HepG2 (cell line): ENCODE measurements at regions not wholly inside any gene's neighbourhood (a gene's known extent, or its start where the extent isn't known, plus 50 kb on each side); places are given as distances from the start of the nearest gene placed in this dataset.
A peak's percentile ranks its signal among the peaks of the same experiment; 100 is the strongest.

Experiments
- CAMTA2 ChIP-seq: sonication (generic); formaldehyde crosslinking; IDR thresholded peaks from 2 replicates; pipeline ENCODE4 v1.4.0; 2020; ENCODE audit warnings: mild to moderate bottlenecking, missing genetic modification reagents, borderline replicate concordance
- CCAR2 ChIP-seq: fragments of 200-400 bp; formaldehyde crosslinking; optimal IDR thresholded peaks from 2 replicates; pipeline ENCODE3; 2018; ENCODE audit warnings: low read depth, mild to moderate bottlenecking, low read length, moderate library complexity
- CREB1 ChIP-seq, 2 experiments: fragments of 450-650 bp in 1 of 2; IDR thresholded peaks; 2 replicates each; pipeline ENCODE4 v1.6.1; 2016 to 2017; ENCODE audit warnings: control low read depth in 1 of 2, mild to moderate bottlenecking in 1 of 2, missing compliant biosample characterization in 1 of 2, missing genetic modification characterization in 1 of 2
- DPF2 ChIP-seq: sonication (generic); formaldehyde crosslinking; IDR thresholded peaks from 2 replicates; pipeline ENCODE4 v1.4.0; 2020; ENCODE audit warnings: mild to moderate bottlenecking, low read depth, missing genetic modification reagents, borderline replicate concordance
- EED ChIP-seq: sonication (generic); formaldehyde crosslinking; IDR thresholded peaks from 2 replicates; pipeline ENCODE4 v1.5.0; 2020; ENCODE audit warnings: mild to moderate bottlenecking, missing genetic modification reagents
- ELF1 ChIP-seq: sonication (generic); formaldehyde crosslinking; IDR thresholded peaks from 2 replicates; pipeline ENCODE4 v1.4.0; 2020; ENCODE audit warnings: missing genetic modification reagents
- FOXK2 ChIP-seq: fragments of 450-650 bp; IDR thresholded peaks from 2 replicates; pipeline ENCODE4 v1.6.1; 2016
- HNF1B ChIP-seq: sonication (generic); formaldehyde crosslinking; IDR thresholded peaks from 2 replicates; pipeline ENCODE4 v1.5.1; 2020; ENCODE audit warnings: mild to moderate bottlenecking, moderate library complexity, missing genetic modification reagents
- KLF11 ChIP-seq: IDR thresholded peaks from 2 replicates; pipeline ENCODE4 v1.6.1; 2016; ENCODE audit warnings: missing compliant biosample characterization
- MYNN ChIP-seq: sonication (generic); formaldehyde crosslinking; IDR thresholded peaks from 2 replicates; pipeline ENCODE4 v1.4.0; 2020; ENCODE audit warnings: mild to moderate bottlenecking, low read depth, missing genetic modification reagents
- PAWR ChIP-seq: sonication (generic); formaldehyde crosslinking; IDR thresholded peaks from 2 replicates; pipeline ENCODE4 v1.4.0; 2020; ENCODE audit warnings: missing genetic modification reagents, mild to moderate bottlenecking, borderline replicate concordance
- PLSCR1 ChIP-seq: sonication (generic); formaldehyde crosslinking; IDR thresholded peaks from 2 replicates; pipeline ENCODE4 v1.5.0; 2020; ENCODE audit warnings: missing genetic modification reagents, mild to moderate bottlenecking, borderline replicate concordance
- XRCC5 ChIP-seq: fragments of 200-400 bp; formaldehyde crosslinking; optimal IDR thresholded peaks from 2 replicates; pipeline ENCODE3; 2017; ENCODE audit warnings: mild to moderate bottlenecking, low read length
- YEATS2 ChIP-seq: sonication (generic); formaldehyde crosslinking; IDR thresholded peaks from 2 replicates; pipeline ENCODE4 v1.4.0; 2020; ENCODE audit warnings: missing genetic modification reagents, borderline replicate concordance
- ZNF3 ChIP-seq: IDR thresholded peaks from 2 replicates; pipeline ENCODE4 v1.7.0; 2017; ENCODE audit warnings: inconsistent platforms
- ZNF510 ChIP-seq: sonication (generic); formaldehyde crosslinking; IDR thresholded peaks from 2 replicates; pipeline ENCODE4 v1.4.0; 2020; ENCODE audit warnings: low read depth, mild to moderate bottlenecking, missing genetic modification reagents
- ZNF598 ChIP-seq: sonication (generic); formaldehyde crosslinking; IDR thresholded peaks from 2 replicates; pipeline ENCODE4 v1.5.1; 2020; ENCODE audit warnings: mild to moderate bottlenecking, missing genetic modification reagents, borderline replicate concordance
- ZNF607 ChIP-seq: sonication (generic); formaldehyde crosslinking; IDR thresholded peaks from 2 replicates; pipeline ENCODE4 v1.5.1; 2020; ENCODE audit warnings: missing genetic modification reagents, mild to moderate bottlenecking, borderline replicate concordance
- ZNF691 ChIP-seq: sonication (generic); formaldehyde crosslinking; IDR thresholded peaks from 2 replicates; pipeline ENCODE4 v1.4.0; 2020; ENCODE audit warnings: missing genetic modification reagents, low read depth, mild to moderate bottlenecking, borderline replicate concordance
- ZSCAN31 ChIP-seq: sonication (generic); formaldehyde crosslinking; IDR thresholded peaks from 2 replicates; pipeline ENCODE4 v1.5.0; 2020; ENCODE audit warnings: low read depth, mild to moderate bottlenecking, missing genetic modification reagents
- TF ChIP-seq, protein P1 (sequence below): sonication (generic); formaldehyde crosslinking; IDR thresholded peaks from 2 replicates; pipeline ENCODE4 v1.5.0; 2020; ENCODE audit warnings: missing genetic modification reagents, mild to moderate bottlenecking, borderline replicate concordance
- TF ChIP-seq, protein P2 (sequence below): sonication (generic); formaldehyde crosslinking; IDR thresholded peaks from 2 replicates; pipeline ENCODE4 v1.5.1; 2020; ENCODE audit warnings: mild to moderate bottlenecking, missing genetic modification reagents
- TF ChIP-seq, protein P3 (sequence below): fragments of 450-650 bp; IDR thresholded peaks from 2 replicates; pipeline ENCODE4 v1.6.1; 2016

GRCh38 chrX:109830704-109831206 is 97.7 kb upstream of the ACSL4 start (continued):
- TF ChIP-seq ZSCAN31 (CRISPR knock-in tag) = no peak
- no peak for TF ChIP-seq CREB1 (IDR thresholded peaks at IDR 0.05)
- TF ChIP-seq CREB1 (CRISPR knock-in tag; IDR thresholded peaks at IDR 0.05) = peak; percentile 51; the same call in 1 of the 2 replicates
- no peak for TF ChIP-seq XRCC5
- no peak for TF ChIP-seq EED (CRISPR knock-in tag)
- no peak for TF ChIP-seq KLF11 (CRISPR knock-in tag)
- no peak for TF ChIP-seq HNF1B (CRISPR knock-in tag)
- no peak for TF ChIP-seq YEATS2 (CRISPR knock-in tag)
- TF ChIP-seq, protein P1, sequence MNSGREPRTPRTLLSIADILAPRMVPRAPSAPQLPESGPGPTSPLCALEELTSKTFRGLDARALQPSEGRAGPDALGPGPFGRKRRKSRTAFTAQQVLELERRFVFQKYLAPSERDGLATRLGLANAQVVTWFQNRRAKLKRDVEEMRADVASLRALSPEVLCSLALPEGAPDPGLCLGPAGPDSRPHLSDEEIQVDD (CRISPR knock-in tag) = no peak
- TF ChIP-seq CCAR2 = no peak
- no peak for TF ChIP-seq MYNN
- TF ChIP-seq ELF1 (CRISPR knock-in tag) = no peak
- peak; percentile 71; the same call in 1 of the 2 replicates for TF ChIP-seq FOXK2
- TF ChIP-seq PLSCR1 (CRISPR knock-in tag) = no peak
- TF ChIP-seq DPF2 (CRISPR knock-in tag) = no peak
- TF ChIP-seq ZNF510 (CRISPR knock-in tag) = no peak
- TF ChIP-seq PAWR (CRISPR knock-in tag) = no peak
- TF ChIP-seq ZNF3 = no peak
- TF ChIP-seq, protein P2, sequence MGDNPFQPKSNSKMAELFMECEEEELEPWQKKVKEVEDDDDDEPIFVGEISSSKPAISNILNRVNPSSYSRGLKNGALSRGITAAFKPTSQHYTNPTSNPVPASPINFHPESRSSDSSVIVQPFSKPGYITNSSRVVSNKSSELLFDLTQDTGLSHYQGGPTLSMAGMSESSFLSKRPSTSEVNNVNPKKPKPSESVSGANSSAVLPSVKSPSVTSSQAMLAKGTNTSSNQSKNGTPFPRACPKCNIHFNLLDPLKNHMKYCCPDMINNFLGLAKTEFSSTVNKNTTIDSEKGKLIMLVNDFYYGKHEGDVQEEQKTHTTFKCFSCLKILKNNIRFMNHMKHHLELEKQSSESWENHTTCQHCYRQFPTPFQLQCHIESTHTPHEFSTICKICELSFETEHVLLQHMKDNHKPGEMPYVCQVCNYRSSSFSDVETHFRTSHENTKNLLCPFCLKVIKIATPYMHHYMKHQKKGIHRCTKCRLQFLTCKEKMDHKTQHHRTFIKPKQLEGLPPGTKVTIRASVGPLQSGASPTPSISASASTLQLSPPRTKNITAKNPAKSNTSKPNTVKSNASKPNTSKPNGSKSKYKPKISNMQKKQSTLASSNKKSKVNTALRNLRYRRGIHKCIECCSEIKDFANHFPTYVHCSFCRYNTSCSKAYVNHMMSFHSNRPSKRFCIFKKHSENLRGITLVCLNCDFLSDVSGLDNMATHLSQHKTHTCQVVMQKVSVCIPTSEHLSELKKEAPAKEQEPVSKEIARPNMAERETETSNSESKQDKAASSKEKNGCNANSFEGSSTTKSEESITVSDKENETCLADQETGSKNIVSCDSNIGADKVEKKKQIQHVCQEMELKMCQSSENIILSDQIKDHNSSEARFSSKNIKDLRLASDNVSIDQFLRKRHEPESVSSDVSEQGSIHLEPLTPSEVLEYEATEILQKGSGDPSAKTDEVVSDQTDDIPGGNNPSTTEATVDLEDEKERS (CRISPR knock-in tag) = no peak
- TF ChIP-seq ZNF691 (CRISPR knock-in tag) = no peak
- TF ChIP-seq, protein P3, sequence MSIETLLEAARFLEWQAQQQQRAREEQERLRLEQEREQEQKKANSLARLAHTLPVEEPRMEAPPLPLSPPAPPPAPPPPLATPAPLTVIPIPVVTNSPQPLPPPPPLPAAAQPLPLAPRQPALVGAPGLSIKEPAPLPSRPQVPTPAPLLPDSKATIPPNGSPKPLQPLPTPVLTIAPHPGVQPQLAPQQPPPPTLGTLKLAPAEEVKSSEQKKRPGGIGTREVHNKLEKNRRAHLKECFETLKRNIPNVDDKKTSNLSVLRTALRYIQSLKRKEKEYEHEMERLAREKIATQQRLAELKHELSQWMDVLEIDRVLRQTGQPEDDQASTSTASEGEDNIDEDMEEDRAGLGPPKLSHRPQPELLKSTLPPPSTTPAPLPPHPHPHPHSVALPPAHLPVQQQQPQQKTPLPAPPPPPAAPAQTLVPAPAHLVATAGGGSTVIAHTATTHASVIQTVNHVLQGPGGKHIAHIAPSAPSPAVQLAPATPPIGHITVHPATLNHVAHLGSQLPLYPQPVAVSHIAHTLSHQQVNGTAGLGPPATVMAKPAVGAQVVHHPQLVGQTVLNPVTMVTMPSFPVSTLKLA = no peak
- TF ChIP-seq ZNF598 = no peak
- TF ChIP-seq ZNF607 = no peak
- TF ChIP-seq CAMTA2 (CRISPR knock-in tag) = no peak
